GM18499 (cell line): ENCODE measurements at regions not wholly inside any gene's neighbourhood (a gene's known extent, or its start where the extent isn't known, plus 50 kb on each side); places are given as distances from the start of the nearest gene placed in this dataset.
"Not testable (repeated sequence)": the region's sequence is repeated elsewhere in the genome, so short reads cannot be mapped to it uniquely, and the experiment has no call there.

Experiments used
- ATAC-seq: cut with Tn5 transposase; IDR thresholded peaks from one replicate; pipeline ENCODE4 v1.9.1; 2021; ENCODE audit warnings: moderate number of reproducible peaks; ENCODE audit not compliant: insufficient read depth, unreplicated experiment

DNA sequence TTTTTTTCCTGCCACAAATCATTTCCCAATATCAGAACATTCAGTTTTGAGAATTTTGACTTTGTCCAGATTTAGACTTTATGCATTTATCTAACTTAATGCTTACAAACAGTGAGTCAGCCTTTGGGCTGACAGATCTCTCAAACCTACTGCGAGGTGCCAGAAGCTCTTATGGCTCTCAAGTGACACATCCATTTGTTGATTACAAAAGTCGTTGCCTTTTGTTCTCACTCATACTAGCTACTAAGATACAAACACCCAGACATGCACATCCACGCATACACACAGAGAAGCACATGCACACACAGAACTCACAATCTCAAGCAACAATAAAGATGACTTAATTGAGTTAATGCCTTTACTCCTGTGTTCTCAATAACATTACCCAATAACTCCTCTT is 1147.5 kb downstream of the DIAPH3 start:
- no peak for ATAC-seq

DNA sequence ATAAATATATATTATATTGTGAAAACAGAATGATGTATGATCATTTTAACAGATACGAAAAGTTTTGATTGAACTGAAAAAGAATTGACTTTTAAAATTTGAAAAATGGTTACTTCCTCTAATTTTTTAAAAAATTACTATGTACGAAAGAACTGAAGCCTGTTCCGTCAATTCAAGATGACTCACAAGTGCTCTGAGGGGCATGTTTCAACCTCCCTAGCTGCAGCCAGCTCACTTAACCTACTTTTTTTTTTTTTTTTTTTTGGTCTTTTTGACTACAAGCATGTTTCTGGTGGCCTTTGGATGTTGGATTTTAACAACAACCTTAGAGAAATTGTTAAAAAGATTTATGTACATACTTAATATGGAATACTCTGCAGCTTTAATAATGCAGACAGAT is 1139.3 kb downstream of the DIAPH3 start:
- no peak for ATAC-seq

DNA sequence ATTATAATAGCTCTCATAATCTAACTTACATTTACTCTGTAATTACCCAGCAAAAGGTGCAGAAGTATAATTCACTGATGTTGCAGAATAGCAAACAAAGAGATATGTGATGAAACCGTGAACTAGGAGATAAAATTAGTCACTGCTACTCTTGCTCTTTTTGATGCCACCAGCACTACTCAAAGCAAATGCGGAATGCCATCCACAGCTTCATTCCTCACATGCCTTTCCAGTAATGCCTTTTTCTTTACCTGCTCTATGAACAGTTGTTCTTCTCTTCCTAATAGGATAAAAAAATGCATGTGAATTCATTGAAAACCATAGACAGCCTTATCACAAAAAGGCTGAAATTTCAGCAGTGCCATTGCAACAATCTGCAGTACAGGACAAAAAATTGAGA is 1129.5 kb downstream of the DIAPH3 start:
- ATAC-seq = no peak

GRCh38 chr13:59038824-59039223 is 1124.9 kb downstream of the DIAPH3 start:
- no peak for ATAC-seq

GRCh38 chr13:59043016-59043415 is 1120.7 kb downstream of the DIAPH3 start:
- ATAC-seq = no peak

DNA sequence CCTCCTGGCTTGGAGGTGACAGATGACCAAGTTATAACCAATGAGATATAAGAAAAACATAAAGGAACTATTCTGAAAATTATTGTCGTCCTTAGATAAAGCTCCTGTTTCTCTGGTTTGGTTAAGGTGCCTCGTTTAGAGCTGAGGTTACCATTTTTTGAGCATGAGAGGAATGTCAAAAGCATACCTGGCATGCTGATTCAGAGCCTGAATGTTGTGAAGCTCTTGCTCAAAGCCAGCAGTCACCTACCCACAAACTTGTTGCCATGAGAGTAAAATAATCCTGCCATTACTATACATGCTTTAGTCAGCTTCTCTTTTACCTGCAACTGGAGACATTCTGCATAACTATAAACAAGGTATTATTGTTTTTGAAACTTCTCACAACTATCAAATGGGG is 1116.2 kb downstream of the DIAPH3 start:
- no peak for ATAC-seq

- no peak for ATAC-seq
These were observed 1102.1 kb downstream of the DIAPH3 start for GRCh38 chr13:59061621-59062020.

DNA sequence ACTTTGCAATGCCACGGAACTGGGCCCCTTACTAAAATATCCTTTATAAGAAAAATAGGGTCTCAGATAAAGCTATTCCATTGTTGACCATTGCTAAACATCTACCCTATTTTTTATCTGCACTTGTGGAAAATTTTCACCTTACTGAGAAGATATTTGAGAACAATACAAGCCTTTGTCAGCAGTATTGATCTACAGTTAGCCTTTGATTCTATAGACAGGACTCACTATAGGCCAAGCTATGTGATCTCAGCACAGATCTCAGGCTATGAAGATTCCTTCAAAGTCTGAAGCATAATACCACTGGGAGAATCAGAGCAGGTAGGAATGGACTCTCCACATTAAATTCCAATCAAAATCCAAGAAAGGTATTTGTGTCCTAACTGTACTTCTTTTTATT is 1099.7 kb downstream of the DIAPH3 start:
- no peak for ATAC-seq

DNA sequence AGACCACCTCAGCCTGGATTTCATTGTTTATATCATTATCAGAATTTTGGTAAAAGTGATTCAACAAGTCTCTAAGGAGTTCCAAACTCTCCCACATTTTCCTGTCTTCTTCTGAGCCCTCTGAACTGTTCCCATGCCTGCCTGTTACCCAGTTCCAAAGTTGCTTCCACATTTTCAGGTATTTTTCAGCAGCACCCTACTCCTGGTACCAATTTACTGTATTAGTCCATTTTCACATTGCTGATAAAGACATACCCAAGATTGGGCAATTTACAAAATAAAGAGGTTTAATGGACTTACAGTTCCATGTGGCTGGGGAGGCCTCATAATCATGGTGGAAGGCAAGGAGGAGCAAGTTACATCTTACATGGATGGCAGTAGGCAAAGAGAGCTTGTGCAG is 1087.3 kb downstream of the DIAPH3 start:
- not testable (repeated sequence) for ATAC-seq

GRCh38 chr13:59086147-59086546 is 1077.6 kb downstream of the DIAPH3 start:
- ATAC-seq = no peak

DNA sequence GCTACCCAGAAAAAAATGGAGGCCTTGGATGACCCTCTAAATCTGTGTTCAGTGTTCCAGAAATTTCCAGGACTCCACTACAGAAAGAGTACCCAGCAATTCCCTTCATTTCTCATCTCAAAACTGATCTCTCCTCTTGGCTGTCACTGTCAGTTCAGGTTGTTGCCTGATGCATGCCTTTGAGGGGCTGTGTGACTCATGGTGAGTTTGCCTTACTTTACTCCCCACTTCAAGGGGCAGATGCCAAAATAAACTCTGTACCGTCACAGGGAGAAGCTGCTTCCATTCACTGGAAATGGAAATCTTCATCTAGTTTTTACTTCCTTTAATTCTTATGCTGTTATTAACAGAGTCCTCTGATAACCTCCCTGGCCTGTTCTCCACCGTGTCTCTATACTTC is 1075.0 kb downstream of the DIAPH3 start:
- ATAC-seq = no peak

DNA sequence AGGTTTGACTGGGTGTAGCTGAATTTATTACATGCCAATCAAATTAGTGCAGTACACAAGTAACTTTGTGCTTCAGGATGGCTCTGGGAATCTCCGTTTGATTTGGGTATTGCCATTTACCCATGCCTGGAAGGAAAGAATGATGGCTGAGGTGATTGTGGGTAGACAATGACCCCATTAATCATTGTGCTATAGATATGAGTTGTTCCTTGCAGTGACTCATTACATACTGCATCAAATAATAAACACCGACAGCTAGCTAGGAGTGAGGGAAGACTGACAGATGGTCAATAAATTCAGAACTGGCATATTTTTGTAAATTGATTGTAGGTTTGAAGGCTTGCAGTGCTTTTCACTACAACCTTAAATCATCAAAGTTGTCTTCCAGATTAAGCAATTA is 1069.5 kb downstream of the DIAPH3 start:
- ATAC-seq = no peak

GRCh38 chr13:59099182-59099974 is 1064.3 kb downstream of the DIAPH3 start:
- no peak for ATAC-seq

DNA sequence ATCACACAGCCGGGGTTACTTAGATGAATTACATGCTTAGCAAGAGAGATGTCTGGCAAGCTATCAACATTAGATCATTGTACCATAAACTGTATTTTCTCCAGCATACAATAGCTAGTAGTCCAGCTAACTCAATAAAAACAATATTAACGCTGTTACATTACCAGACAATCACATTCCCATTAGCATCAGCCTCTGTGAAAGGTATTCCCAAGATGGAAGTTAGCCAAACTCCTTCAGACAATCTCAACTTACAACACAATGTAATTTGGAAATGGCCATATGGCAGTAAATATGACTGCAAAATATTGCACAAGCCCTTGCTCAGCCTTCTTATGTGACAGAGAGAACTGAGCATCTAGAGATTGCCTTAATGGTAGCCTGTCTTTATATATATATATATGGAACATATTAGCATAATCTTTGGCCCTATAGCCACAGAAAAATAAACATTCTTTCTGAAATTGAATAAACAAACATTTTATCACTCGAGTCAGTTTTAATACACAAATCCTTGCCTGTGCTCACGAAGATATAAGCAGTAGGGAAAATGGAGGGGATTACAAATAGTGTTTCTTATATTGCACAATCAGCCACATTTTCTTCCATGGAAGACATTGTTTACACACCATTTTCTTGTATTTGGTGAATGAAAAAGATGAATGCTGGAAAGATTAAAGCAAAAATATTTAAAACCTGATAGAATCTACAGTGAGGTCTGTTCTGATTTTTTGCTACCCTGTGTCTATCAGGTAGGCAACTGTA is 1060.5 kb downstream of the DIAPH3 start:
- ATAC-seq = no peak

DNA sequence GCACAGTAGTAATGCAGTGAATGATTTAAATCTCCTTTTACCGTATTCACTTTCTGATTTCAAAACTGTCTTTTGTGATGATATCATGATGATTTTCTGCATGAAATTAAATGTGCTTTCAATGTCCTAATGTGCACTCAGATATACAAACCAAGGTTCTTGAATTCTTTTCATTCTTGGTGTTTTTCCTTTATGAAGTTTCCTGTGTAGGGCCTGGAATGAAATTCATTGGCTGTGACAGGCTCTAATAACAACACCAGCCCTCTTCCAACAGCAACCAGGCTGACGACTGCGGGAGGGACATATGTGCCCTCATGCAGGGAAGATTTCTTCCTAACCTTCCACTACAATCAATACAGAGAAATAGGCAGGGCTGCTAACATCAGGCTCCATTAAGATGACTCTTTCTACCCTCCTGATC is 1052.0 kb downstream of the DIAPH3 start:
- ATAC-seq = no peak

DNA sequence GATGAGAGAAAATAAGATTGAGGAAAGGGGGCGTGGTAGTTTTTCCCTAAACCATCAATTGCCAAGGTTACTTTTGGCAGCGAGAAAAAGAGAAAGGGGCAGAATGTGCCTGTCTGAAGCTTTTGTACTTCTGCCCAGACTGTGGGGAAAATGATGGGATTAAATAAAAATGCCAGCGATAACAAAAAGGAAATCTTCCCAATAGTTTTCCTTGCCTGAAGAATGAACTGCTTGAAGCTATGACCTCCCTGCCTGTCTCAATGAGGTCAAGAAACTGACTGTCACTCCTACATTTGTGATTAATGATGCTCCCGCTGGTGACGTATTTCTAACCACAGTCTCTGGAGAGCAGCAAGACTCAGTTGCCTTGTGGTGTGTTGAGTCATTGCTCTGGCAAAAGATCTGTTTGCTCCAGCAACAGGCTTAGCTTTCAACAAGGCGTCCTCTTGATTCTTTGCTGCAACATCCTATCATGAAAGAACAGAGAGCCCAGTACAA is 1051.5 kb downstream of the DIAPH3 start:
- ATAC-seq = no peak

- ATAC-seq = no peak
These were observed 1044.3 kb downstream of the DIAPH3 start for GRCh38 chr13:59119475-59119874.

DNA sequence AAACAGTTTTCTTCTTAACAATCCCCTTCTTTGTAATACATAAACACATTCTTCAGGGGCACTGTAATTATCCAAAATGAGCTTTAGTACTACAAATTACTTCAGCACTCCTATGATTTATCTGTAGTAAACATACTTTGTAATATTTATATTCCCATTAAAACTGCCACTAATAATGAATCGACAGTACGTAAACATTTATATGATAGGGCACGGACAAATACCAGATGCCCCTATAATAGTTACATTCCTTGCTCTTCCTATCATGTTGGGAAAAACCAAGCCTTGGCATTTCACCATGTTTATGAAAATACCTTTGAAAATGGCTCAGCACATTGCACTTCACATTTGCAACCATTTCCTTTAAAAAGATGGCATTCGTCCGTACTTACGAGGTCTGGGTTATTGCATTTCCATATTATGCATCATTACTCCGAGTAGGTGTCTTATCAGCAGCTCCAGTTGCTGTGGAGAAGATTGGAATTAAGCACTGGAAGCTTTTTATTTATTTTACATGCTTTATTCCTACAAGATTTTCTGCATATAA is 1043.4 kb downstream of the DIAPH3 start:
- ATAC-seq = no peak

GRCh38 chr13:59121507-59121906 is 1042.2 kb downstream of the DIAPH3 start:
- ATAC-seq = no peak

GRCh38 chr13:59126474-59126873 is 1037.3 kb downstream of the DIAPH3 start:
- ATAC-seq = no peak

DNA sequence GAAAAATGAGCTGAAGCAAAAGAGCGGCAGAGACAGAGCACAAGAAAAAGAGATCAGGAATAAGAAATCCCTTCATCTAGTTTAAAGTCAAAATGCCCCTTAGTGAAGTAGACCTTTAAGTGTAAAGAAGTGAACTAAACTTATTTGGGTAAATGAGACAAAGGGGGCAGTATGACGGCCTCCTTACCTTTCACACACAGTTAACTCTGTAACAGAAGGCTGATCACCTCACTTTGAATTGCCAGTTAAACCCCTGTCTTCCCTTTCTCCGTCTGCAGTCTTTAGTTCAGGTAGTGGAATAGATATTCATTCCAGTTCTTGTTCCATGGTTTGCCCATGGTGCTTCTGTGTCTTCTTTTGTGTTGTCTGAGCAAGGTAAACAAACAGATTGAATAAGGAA is 1029.8 kb downstream of the DIAPH3 start:
- no peak for ATAC-seq
